ENCODE measurements at regions not wholly inside any gene's neighbourhood (a gene's known extent, or its start where the extent isn't known, plus 50 kb on each side); places are given as distances from the start of the nearest gene placed in this dataset.

DNA sequence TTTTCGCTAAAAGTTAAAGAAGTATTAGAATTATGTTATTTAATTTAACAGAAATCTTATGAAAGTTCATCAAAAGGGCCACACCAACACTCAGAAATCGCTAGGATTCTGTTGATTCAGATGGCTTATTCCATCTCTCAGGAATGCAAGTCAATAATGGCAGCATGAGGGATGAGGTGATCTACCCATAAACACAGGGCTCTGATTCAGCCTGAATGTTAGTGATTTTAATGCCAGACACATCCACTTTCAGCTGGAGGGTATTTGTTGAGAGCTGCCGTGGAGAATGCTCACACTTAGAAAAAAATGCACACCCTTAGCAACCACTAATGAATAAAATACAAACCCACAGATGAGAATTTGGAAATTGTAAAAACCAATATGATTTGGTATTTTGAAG is 173.3 kb upstream of the ERBB4 start:
- H3K4me1 ChIP-seq (ENCODE audit: control insufficient read depth, insufficient read depth, low read length), result no peaks in the 10 kb centered on the region
- no TSS peak for BruUV-seq (replicated peaks)
- no peak overlapping the region for H2AFZ ChIP-seq (ENCODE audit: control insufficient read depth, low read depth, low read length)
- H3K9me3 ChIP-seq (replicated peaks; ENCODE audit: control insufficient read depth, insufficient read depth, low read length), result no peaks in the 10 kb centered on the region; the same call in 2 of the 3 replicates
- no peaks in the 10 kb centered on the region for H3K27me3 ChIP-seq (replicated peaks in 1 of 2; ENCODE audit: control insufficient read depth in 2 of 2, insufficient read depth in 2 of 2, low read length in 1 of 2)
- H3K79me2 ChIP-seq (ENCODE audit: control insufficient read depth, insufficient read depth, low read length), result no peaks in the 10 kb centered on the region
- intact Hi-C loops (cut with micrococcal nuclease; ENCODE audit: unreplicated experiment), result no loop called here
- ChIA-PET CTCF (interaction anchor here (1.0 to 1.2 kb wide), 2 partner anchors 16 to 28 kb away, joined by 3 to 4 read pairs; no protein-coding TSS in a partner anchor), SMC1A (ENCODE audit: uncharacterized antibody, unreplicated experiment) (no interaction called here), POLR2A (no interaction called here), RAD21 (ENCODE audit: unreplicated experiment) (no interaction called here)
- DNase-seq (ENCODE audit: low read depth, low spot score), result no peak
- H3K27ac ChIP-seq (ENCODE audit: control insufficient read depth, insufficient read depth), result no peak overlapping the region
- no peaks in the 10 kb centered on the region for H3K36me3 ChIP-seq (ENCODE audit: control insufficient read depth in 2 of 2, insufficient read depth in 2 of 2, low read length in 1 of 2)
- H3K4me3 ChIP-seq, result no peak overlapping the region
- no peak for ATAC-seq
- FAIRE-seq, result no peak
- H3K4me2 ChIP-seq (ENCODE audit: control insufficient read depth, insufficient read depth), result no peak overlapping the region
- WGBS (ENCODE audit: insufficient coverage, insufficient replicate concordance, low lambda C conversion rate, missing lambda C conversion rate), result 84% methylated on average over 3 of the region's 3 CpGs
- TF ChIP-seq TBL1XR1 (IDR thresholded peaks at IDR 0.05; ENCODE audit: low read depth, low read length), result no peak
- no peak for TF ChIP-seq GABPA (IDR thresholded peaks at IDR 0.05; ENCODE audit: low read depth)
- no peak for TF ChIP-seq CBFB (IDR thresholded peaks at IDR 0.05; ENCODE audit: low read depth)
- TF ChIP-seq SRF (IDR thresholded peaks at IDR 0.05; ENCODE audit: low read depth in 2 of 2, low read length in 2 of 2), result no peak
- TF ChIP-seq RUNX3 (IDR thresholded peaks at IDR 0.05; ENCODE audit: low read length), result no peak
- TF ChIP-seq, protein P1, sequence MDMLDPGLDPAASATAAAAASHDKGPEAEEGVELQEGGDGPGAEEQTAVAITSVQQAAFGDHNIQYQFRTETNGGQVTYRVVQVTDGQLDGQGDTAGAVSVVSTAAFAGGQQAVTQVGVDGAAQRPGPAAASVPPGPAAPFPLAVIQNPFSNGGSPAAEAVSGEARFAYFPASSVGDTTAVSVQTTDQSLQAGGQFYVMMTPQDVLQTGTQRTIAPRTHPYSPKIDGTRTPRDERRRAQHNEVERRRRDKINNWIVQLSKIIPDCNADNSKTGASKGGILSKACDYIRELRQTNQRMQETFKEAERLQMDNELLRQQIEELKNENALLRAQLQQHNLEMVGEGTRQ (IDR thresholded peaks at IDR 0.05; ENCODE audit: borderline replicate concordance, low read depth, low read length), result no peak
- TF ChIP-seq HDAC6 (IDR thresholded peaks at IDR 0.05; ENCODE audit: unreplicated experiment), result no peak
- TF ChIP-seq, protein P2, sequence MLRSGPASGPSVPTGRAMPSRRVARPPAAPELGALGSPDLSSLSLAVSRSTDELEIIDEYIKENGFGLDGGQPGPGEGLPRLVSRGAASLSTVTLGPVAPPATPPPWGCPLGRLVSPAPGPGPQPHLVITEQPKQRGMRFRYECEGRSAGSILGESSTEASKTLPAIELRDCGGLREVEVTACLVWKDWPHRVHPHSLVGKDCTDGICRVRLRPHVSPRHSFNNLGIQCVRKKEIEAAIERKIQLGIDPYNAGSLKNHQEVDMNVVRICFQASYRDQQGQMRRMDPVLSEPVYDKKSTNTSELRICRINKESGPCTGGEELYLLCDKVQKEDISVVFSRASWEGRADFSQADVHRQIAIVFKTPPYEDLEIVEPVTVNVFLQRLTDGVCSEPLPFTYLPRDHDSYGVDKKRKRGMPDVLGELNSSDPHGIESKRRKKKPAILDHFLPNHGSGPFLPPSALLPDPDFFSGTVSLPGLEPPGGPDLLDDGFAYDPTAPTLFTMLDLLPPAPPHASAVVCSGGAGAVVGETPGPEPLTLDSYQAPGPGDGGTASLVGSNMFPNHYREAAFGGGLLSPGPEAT (IDR thresholded peaks at IDR 0.05; ENCODE audit: low read depth), result no peak
- no peak for TF ChIP-seq POLR2AphosphoS5 (IDR thresholded peaks at IDR 0.05; ENCODE audit: low read length)
- H3K9ac ChIP-seq (ENCODE audit: control insufficient read depth, insufficient read depth, low read length), result no peak overlapping the region
- in situ Hi-C loops (cut with MboI), result no loop called here
- no peaks in the 10 kb centered on the region for H4K20me1 ChIP-seq (ENCODE audit: control insufficient read depth, insufficient read depth)

Measured in GM12878 (cell line).